GM12878 (cell line): ENCODE measurements at regions not wholly inside any gene's neighbourhood (a gene's known extent, or its start where the extent isn't known, plus 50 kb on each side); places are given as distances from the start of the nearest gene placed in this dataset.

Source experiments
- ATAC-seq: fragments of 200-7000 bp; cut with Tn5 transposase; 3 replicates; pipeline ENCODE4 v1.9.1; 2020; ENCODE audit warnings: mild to moderate bottlenecking, moderate library complexity
- BruUV-seq: library from RNA; stranded (reverse); fragments of 400-500 nt; replicated peaks from 2 replicates; lab custom pipeline; 2021; lab: Mats Ljungman, UMichigan
- CTCF ChIA-PET: fragments of 300-600 bp; sonication (Branson Sonifier 250); formaldehyde crosslinking; extraction: SDS; loops from one replicate; lab custom pipeline; 2021; ENCODE audit warnings: inconsistent platforms; lab: Yijun Ruan, JAX
- POLR2A ChIA-PET: fragments of 350-600 bp; formaldehyde crosslinking; extraction: SDS; loops from one replicate; lab custom pipeline; 2021; ENCODE audit warnings: inconsistent platforms; lab: Charles Lee
- RAD21 ChIA-PET: fragments of 300-600 bp; sonication (Branson Sonifier 250); formaldehyde crosslinking; loops from one replicate; lab custom pipeline; 2023; ENCODE audit warnings: antibody characterized with exemption; ENCODE audit not compliant: unreplicated experiment; lab: Charles Lee
- SMC1A ChIA-PET: fragments of 300-600 bp; sonication (Branson Sonifier 250); formaldehyde crosslinking; loops from one replicate; lab custom pipeline; 2023; ENCODE audit not compliant: unreplicated experiment, uncharacterized antibody; lab: Charles Lee
- DNase-seq: peaks from one replicate; pipeline ENCODE4 v3.0.0-alpha.2; 2011; ENCODE audit warnings: low read depth, low spot score
- FAIRE-seq: peaks from 3 replicates; lab custom pipeline; 2011; peaks lifted over from hg19 to GRCh38; lab: Jason Lieb, UNC
- H2AFZ ChIP-seq: 2 replicates; pipeline ENCODE4 v1.6.0; 2011; ENCODE audit warnings: low read depth, low read length, control low read depth; ENCODE audit not compliant: control insufficient read depth
- H3K27ac ChIP-seq: 2 replicates; pipeline ENCODE4 v1.5.1; 2011; ENCODE audit warnings: control low read depth; ENCODE audit not compliant: control insufficient read depth, insufficient read depth
- H3K27me3 ChIP-seq, 2 experiments: replicated peaks in 1 of 2; 2 replicates each; pipeline versions ENCODE4 v1.6.0 to v1.6.1; 2011; ENCODE audit warnings: low read length in 1 of 2; ENCODE audit not compliant: control insufficient read depth in 2 of 2, insufficient read depth in 2 of 2
- H3K36me3 ChIP-seq, 2 experiments: 2 replicates each; pipeline ENCODE4 v1.5.1; 2011; ENCODE audit warnings: low read length in 1 of 2; ENCODE audit not compliant: control insufficient read depth in 2 of 2, insufficient read depth in 2 of 2
- H3K4me1 ChIP-seq: 2 replicates; pipeline ENCODE4 v1.6.1; 2011; ENCODE audit warnings: mild to moderate bottlenecking, low read length, moderate library complexity, mixed read lengths; ENCODE audit not compliant: control insufficient read depth, insufficient read depth
- H3K4me2 ChIP-seq: 2 replicates; pipeline ENCODE4 v1.6.0; 2011; ENCODE audit warnings: control low read depth; ENCODE audit not compliant: control insufficient read depth, insufficient read depth
- H3K4me3 ChIP-seq: fragments of 200-600 bp; sonication (generic); 2 replicates; pipeline ENCODE4 v1.5.1; 2016
- H3K79me2 ChIP-seq: 2 replicates; pipeline ENCODE4 v1.6.0; 2011; ENCODE audit warnings: low read length; ENCODE audit not compliant: control insufficient read depth, insufficient read depth
- H3K9ac ChIP-seq: 2 replicates; pipeline ENCODE4 v1.8.0; 2011; ENCODE audit warnings: low read length, control low read depth, mixed read lengths; ENCODE audit not compliant: control insufficient read depth, insufficient read depth
- H3K9me3 ChIP-seq: replicated peaks from 3 replicates; pipeline ENCODE4 v1.5.1; 2011; ENCODE audit warnings: mild to moderate bottlenecking, low read length; ENCODE audit not compliant: control insufficient read depth, insufficient read depth
- H4K20me1 ChIP-seq: 2 replicates; pipeline ENCODE4 v1.6.0; 2011; ENCODE audit not compliant: control insufficient read depth, insufficient read depth
- CREB1 ChIP-seq: IDR thresholded peaks from 2 replicates; pipeline ENCODE4 v1.6.1; 2012; ENCODE audit warnings: low read depth, mild to moderate bottlenecking, inconsistent platforms
- ETV6 ChIP-seq, 2 experiments: fragments of 450-650 bp in 1 of 2; IDR thresholded peaks in 1 of 2; conservative IDR thresholded peaks in 1 of 2; 2 replicates each; pipeline ENCODE4 v1.6.1; 2014; ENCODE audit warnings: antibody characterized with exemption in 1 of 2, borderline replicate concordance in 1 of 2, low read depth in 1 of 2, mild to moderate bottlenecking in 1 of 2, moderate library complexity in 1 of 2
- GATAD2B ChIP-seq: fragments of 450-650 bp; conservative IDR thresholded peaks from 2 replicates; pipeline ENCODE4 v1.6.1; 2017; ENCODE audit warnings: low read depth, mild to moderate bottlenecking, moderate library complexity
- MEF2B ChIP-seq: fragments of 450-650 bp; IDR thresholded peaks from 2 replicates; pipeline ENCODE4 v1.6.1; 2018; ENCODE audit warnings: mild to moderate bottlenecking, moderate library complexity; ENCODE audit not compliant: partially characterized antibody, poor library complexity, severe bottlenecking
- MTA3 ChIP-seq: IDR thresholded peaks from 2 replicates; pipeline ENCODE4 v1.6.1; 2012; ENCODE audit warnings: low read length, inconsistent platforms, borderline replicate concordance
- MYB ChIP-seq: fragments of 150-350 bp; IDR thresholded peaks from 2 replicates; pipeline ENCODE4 v1.6.1; 2014; ENCODE audit warnings: mild to moderate bottlenecking, low read depth, low read length, borderline replicate concordance
- NFYB ChIP-seq: IDR thresholded peaks from 2 replicates; pipeline ENCODE4 v1.6.1; 2011; ENCODE audit warnings: low read depth, mild to moderate bottlenecking, low read length, improper control_type of control experiment, moderate library complexity; ENCODE audit not compliant: insufficient read depth
- RUNX3 ChIP-seq: IDR thresholded peaks from 2 replicates; pipeline ENCODE4 v1.6.1; 2012; ENCODE audit warnings: low read length, inconsistent platforms
- SMAD5 ChIP-seq: IDR thresholded peaks from 2 replicates; pipeline ENCODE4 v1.6.1; 2016; ENCODE audit warnings: antibody characterized with exemption, low read depth
- ZNF622 ChIP-seq: fragments of 450-650 bp; IDR thresholded peaks from 2 replicates; pipeline ENCODE4 v1.6.1; 2017; ENCODE audit warnings: mild to moderate bottlenecking, inconsistent platforms
- WGBS: methylation state at CpG from one replicate; pipeline ENCODE4 v1.1.6; 2016; ENCODE audit warnings: low lambda C conversion rate; ENCODE audit not compliant: insufficient replicate concordance, insufficient coverage; ENCODE audit errors: missing lambda C conversion rate; 5-methylcytosine and 5-hydroxymethylcytosine counted together
- in situ Hi-C: fragments of 300-500 bp; cut with MboI; formaldehyde crosslinking; loops from 9 replicates; pipeline ENCODE4 v1.14.3; 2018; ENCODE audit warnings: mixed read lengths
- intact Hi-C: fragments of 100-400 bp; cut with micrococcal nuclease; formaldehyde crosslinking; loops from one replicate; pipeline ENCODE4 v1.14.2; 2022; ENCODE audit not compliant: unreplicated experiment
- TF ChIP-seq, protein P1 (sequence below): fragments of 150-350 bp; IDR thresholded peaks from 2 replicates; pipeline ENCODE4 v1.6.1; 2014; ENCODE audit warnings: mild to moderate bottlenecking, low read depth, low read length
- TF ChIP-seq, protein P2 (sequence below): IDR thresholded peaks from 2 replicates; pipeline ENCODE4 v1.6.1; 2011; ENCODE audit warnings: low read depth, low read length, improper control_type of control experiment, borderline replicate concordance
- TF ChIP-seq, protein P3 (sequence below): fragments of 450-650 bp; IDR thresholded peaks from 2 replicates; pipeline ENCODE4 v1.6.1; 2017; ENCODE audit warnings: borderline replicate concordance
- TF ChIP-seq, protein P4 (sequence below): IDR thresholded peaks from 2 replicates; pipeline ENCODE4 v1.6.1; 2011; ENCODE audit warnings: borderline replicate concordance, low read depth, mild to moderate bottlenecking, moderate library complexity, mixed read lengths, low read length; ENCODE audit not compliant: insufficient read depth; ENCODE audit errors: extremely low read length

DNA sequence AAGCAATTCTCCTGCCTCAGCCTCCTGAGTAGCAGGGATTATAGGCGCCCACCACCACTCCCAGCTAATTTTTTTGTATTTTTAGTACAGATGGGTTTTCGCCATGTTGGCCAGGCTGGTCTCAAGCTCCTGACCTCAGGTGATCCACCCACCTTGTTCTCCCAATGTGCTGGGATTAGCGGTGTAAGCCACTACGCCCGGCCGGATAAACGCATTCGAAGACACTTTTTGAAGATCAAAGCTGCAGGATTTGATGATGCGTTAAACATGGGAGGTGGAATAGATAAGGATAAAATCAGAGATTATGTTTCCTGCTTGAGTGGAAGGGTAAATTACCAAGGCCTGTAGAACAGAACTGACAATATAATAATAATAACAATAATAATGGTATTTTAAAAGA is 389.4 kb upstream of the POU3F1 start:
- Histone ChIP-seq H3K4me2 (no peak overlapping the region), H4K20me1 (no peaks in the 10 kb centered on the region), H2AFZ (no peak overlapping the region), H3K9me3 (peaks cover 4% of the 10 kb centered on the region; the same call in 2 of the 3 replicates), H3K4me3 (no peak overlapping the region), H3K9ac (no peak overlapping the region), H3K27me3 (no peaks in the 10 kb centered on the region; a peak in 1 of 4 replicates), H3K79me2 (no peaks in the 10 kb centered on the region), H3K27ac (no peak overlapping the region), H3K4me1 (no peaks in the 10 kb centered on the region; the same call in 1 of the 2 replicates), H3K36me3 (no peaks in the 10 kb centered on the region)
- ChIA-PET RAD21 (no interaction called here), CTCF (interaction anchor here (0.6 to 1.1 kb wide), 2 partner anchors 20 to 56 kb away, joined by 3 read pairs; no protein-coding TSS in a partner anchor), POLR2A (no interaction called here), SMC1A (interaction anchor here (1.6 kb wide), 1 partner anchor 8 kb away, joined by 4 read pairs; no protein-coding TSS in a partner anchor)
- DNase-seq (no peak), ATAC-seq (no peak), FAIRE-seq (no peak)
- BruUV-seq = no TSS peak
- in situ Hi-C loops = no loop called here
- 88% methylated on average over 9 of the region's 9 CpGs for WGBS
- TF ChIP-seq, protein P1, sequence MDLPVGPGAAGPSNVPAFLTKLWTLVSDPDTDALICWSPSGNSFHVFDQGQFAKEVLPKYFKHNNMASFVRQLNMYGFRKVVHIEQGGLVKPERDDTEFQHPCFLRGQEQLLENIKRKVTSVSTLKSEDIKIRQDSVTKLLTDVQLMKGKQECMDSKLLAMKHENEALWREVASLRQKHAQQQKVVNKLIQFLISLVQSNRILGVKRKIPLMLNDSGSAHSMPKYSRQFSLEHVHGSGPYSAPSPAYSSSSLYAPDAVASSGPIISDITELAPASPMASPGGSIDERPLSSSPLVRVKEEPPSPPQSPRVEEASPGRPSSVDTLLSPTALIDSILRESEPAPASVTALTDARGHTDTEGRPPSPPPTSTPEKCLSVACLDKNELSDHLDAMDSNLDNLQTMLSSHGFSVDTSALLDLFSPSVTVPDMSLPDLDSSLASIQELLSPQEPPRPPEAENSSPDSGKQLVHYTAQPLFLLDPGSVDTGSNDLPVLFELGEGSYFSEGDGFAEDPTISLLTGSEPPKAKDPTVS = no peak
- TF ChIP-seq SMAD5 = no peak
- TF ChIP-seq RUNX3 = no peak
- TF ChIP-seq ETV6 (conservative IDR thresholded peaks at IDR 0.05 in 1 of 2, IDR thresholded peaks at IDR 0.05 in 1 of 2; ENCODE audit: borderline replicate concordance in 1 of 2, low read depth in 1 of 2) = no peak
- TF ChIP-seq, protein P2, sequence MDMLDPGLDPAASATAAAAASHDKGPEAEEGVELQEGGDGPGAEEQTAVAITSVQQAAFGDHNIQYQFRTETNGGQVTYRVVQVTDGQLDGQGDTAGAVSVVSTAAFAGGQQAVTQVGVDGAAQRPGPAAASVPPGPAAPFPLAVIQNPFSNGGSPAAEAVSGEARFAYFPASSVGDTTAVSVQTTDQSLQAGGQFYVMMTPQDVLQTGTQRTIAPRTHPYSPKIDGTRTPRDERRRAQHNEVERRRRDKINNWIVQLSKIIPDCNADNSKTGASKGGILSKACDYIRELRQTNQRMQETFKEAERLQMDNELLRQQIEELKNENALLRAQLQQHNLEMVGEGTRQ = no peak
- no peak for TF ChIP-seq NFYB
- TF ChIP-seq, protein P3, sequence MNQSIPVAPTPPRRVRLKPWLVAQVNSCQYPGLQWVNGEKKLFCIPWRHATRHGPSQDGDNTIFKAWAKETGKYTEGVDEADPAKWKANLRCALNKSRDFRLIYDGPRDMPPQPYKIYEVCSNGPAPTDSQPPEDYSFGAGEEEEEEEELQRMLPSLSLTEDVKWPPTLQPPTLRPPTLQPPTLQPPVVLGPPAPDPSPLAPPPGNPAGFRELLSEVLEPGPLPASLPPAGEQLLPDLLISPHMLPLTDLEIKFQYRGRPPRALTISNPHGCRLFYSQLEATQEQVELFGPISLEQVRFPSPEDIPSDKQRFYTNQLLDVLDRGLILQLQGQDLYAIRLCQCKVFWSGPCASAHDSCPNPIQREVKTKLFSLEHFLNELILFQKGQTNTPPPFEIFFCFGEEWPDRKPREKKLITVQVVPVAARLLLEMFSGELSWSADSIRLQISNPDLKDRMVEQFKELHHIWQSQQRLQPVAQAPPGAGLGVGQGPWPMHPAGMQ = no peak
- no peak for TF ChIP-seq GATAD2B
- TF ChIP-seq MYB = no peak
- no peak for TF ChIP-seq ZNF622
- no peak for TF ChIP-seq CREB1
- TF ChIP-seq MEF2B = no peak
- TF ChIP-seq, protein P4, sequence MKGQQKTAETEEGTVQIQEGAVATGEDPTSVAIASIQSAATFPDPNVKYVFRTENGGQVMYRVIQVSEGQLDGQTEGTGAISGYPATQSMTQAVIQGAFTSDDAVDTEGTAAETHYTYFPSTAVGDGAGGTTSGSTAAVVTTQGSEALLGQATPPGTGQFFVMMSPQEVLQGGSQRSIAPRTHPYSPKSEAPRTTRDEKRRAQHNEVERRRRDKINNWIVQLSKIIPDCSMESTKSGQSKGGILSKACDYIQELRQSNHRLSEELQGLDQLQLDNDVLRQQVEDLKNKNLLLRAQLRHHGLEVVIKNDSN = no peak
- no peak for TF ChIP-seq MTA3
- intact Hi-C loops = no loop called here
